ENCODE measurements at regions not wholly inside any gene's neighbourhood (a gene's known extent, or its start where the extent isn't known, plus 50 kb on each side); places are given as distances from the start of the nearest gene placed in this dataset.

GRCh38 chr7:25624833-25625232 is 396.5 kb upstream of the NPVF start:
- intact Hi-C loops (cut with DNase I; ENCODE audit: low total_unique reads): no loop called here
- no peak overlapping the region for H3K4me3 ChIP-seq (ENCODE audit: low read depth, poor library complexity, severe bottlenecking)
- TF ChIP-seq, protein P1, sequence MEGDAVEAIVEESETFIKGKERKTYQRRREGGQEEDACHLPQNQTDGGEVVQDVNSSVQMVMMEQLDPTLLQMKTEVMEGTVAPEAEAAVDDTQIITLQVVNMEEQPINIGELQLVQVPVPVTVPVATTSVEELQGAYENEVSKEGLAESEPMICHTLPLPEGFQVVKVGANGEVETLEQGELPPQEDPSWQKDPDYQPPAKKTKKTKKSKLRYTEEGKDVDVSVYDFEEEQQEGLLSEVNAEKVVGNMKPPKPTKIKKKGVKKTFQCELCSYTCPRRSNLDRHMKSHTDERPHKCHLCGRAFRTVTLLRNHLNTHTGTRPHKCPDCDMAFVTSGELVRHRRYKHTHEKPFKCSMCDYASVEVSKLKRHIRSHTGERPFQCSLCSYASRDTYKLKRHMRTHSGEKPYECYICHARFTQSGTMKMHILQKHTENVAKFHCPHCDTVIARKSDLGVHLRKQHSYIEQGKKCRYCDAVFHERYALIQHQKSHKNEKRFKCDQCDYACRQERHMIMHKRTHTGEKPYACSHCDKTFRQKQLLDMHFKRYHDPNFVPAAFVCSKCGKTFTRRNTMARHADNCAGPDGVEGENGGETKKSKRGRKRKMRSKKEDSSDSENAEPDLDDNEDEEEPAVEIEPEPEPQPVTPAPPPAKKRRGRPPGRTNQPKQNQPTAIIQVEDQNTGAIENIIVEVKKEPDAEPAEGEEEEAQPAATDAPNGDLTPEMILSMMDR (IDR thresholded peaks at IDR 0.05): no peak
- TF ChIP-seq POLR2A (IDR thresholded peaks at IDR 0.05): no peak
- no peak for DNase-seq (ENCODE audit: low spot score in 2 of 2)
- WGBS, 2 donors: 64 to 68% methylated on average over 8 of the region's 8 CpGs

- intact Hi-C loops (cut with DNase I; ENCODE audit: low total_unique reads): no loop called here
- 67 to 68% methylated on average over 5 of the region's 5 CpGs for WGBS, 2 donors
Observed at GRCh38 chr7:25625306-25625992, 397.2 kb upstream of the NPVF start.

DNA sequence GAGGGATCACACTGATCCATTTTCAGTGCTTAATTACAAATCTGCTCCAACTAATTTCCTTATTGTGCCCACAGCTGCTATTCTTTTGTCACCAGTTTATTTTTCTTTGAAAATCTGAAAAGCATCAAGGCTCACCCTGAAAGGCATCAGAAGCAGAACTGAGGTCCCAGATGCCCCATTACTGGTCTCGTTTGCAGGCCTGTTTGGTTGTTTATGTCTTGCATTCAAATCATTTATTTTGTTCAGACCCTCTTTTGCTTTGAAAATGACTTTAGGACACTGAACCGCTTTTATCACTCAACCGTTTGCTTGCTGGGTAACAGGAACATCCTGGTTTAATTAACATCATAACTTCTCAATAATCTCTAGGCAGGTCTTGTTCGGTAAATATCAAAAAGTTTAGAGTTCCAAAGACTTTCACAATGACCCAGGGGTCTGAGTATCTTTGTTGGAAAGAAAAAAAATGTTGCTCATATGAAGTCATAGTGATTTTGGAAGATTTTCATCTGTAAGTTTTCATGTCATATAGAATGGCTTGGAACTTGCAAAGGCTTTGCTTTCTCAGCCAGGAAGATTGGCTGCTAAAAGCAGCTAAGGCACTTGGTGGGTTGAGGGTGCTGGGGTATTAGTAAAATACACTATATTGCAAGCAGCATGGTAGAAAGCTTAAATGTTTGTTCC is 398.3 kb upstream of the NPVF start:
- TF ChIP-seq, protein P1 (IDR thresholded peaks at IDR 0.05): no peak
- no peak for TF ChIP-seq POLR2A (IDR thresholded peaks at IDR 0.05)
- intact Hi-C loops (cut with DNase I; ENCODE audit: low total_unique reads): no loop called here
- H3K4me3 ChIP-seq (ENCODE audit: low read depth, poor library complexity, severe bottlenecking): no peak overlapping the region
- no peak for DNase-seq (ENCODE audit: low spot score in 2 of 2)
- 68 to 76% methylated on average over 4 of the region's 4 CpGs for WGBS, 2 donors

More at GRCh38 chr7:25625306-25625992, 397.2 kb upstream of the NPVF start:
- DNase-seq (ENCODE audit: low spot score in 2 of 2): no peak
- TF ChIP-seq, protein P1 (IDR thresholded peaks at IDR 0.05): no peak
- TF ChIP-seq POLR2A (IDR thresholded peaks at IDR 0.05): no peak
- no peak overlapping the region for H3K4me3 ChIP-seq (ENCODE audit: low read depth, poor library complexity, severe bottlenecking)

- DNase-seq (ENCODE audit: low spot score in 2 of 2): no peak
- intact Hi-C loops (cut with DNase I; ENCODE audit: low total_unique reads): no loop called here
- H3K4me3 ChIP-seq (ENCODE audit: low read depth, poor library complexity, severe bottlenecking): no peak overlapping the region
- WGBS, 2 donors: 59 to 70% methylated on average over 3 of the region's 3 CpGs
- no peak for TF ChIP-seq POLR2A (IDR thresholded peaks at IDR 0.05)
- TF ChIP-seq, protein P1 (IDR thresholded peaks at IDR 0.05): no peak
Observed at GRCh38 chr7:25628446-25628845, 400.2 kb upstream of the NPVF start.

- WGBS, 2 donors: 78% methylated on average over 5 of the region's 5 CpGs
- no peak overlapping the region for H3K4me3 ChIP-seq (ENCODE audit: low read depth, poor library complexity, severe bottlenecking)
- intact Hi-C loops (cut with DNase I; ENCODE audit: low total_unique reads): no loop called here
- no peak for DNase-seq (ENCODE audit: low spot score in 2 of 2)
- TF ChIP-seq POLR2A (IDR thresholded peaks at IDR 0.05): no peak
- TF ChIP-seq, protein P1 (IDR thresholded peaks at IDR 0.05): no peak
Observed at GRCh38 chr7:25632616-25633015, 404.3 kb upstream of the NPVF start.
